CD1c-positive myeloid dendritic cell (primary cell): ENCODE measurements at regions not wholly inside any gene's neighbourhood (a gene's known extent, or its start where the extent isn't known, plus 50 kb on each side); places are given as distances from the start of the nearest gene placed in this dataset.
"Not testable (repeated sequence)": the region's sequence is repeated elsewhere in the genome, so short reads cannot be mapped to it uniquely, and the experiment has no call there.

Source experiments
- DNase-seq: peaks from one replicate; pipeline ENCODE4 v3.0.0-alpha.2; 2016; ENCODE audit errors: extremely low spot score

DNA sequence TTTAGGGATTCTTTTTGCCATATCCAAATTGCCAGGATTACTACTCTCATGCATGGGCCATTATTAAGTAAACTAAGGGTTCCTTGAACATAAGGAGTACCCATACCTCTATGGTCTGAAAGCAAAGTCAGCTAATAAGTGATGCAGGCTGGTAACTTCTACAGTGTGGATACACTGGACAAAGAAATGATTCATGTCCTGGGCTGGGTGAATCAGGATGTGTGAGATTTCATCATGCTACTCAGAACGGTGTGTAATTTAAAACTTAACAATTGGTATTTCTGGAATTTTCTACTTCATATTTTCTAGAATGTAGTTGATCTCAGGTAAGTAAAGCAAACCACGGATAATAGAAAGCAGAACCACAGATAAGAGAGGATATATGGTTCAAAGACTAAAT lies 428.8 kb downstream of the CHSY3 start:
- no peak for DNase-seq

DNA sequence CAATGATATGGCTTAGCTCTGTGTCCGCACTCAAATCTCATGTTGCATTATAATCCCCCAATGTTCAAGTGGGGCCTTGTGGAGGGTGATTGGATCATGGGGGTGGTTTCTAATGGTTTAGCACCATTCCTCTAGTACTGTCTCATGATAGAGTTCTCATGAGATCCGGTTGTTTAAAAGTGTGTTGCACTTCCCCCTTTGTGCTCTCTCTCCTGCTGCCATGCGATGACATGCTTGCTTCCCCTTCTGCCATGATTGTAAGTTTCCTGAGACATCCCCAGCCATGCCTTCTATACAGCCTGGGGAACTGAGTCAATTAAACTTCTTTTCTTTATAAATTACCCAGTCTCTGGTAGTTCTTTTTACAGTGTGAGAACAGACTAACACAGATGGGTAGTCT lies 427.1 kb downstream of the CHSY3 start:
- DNase-seq: no peak

DNA sequence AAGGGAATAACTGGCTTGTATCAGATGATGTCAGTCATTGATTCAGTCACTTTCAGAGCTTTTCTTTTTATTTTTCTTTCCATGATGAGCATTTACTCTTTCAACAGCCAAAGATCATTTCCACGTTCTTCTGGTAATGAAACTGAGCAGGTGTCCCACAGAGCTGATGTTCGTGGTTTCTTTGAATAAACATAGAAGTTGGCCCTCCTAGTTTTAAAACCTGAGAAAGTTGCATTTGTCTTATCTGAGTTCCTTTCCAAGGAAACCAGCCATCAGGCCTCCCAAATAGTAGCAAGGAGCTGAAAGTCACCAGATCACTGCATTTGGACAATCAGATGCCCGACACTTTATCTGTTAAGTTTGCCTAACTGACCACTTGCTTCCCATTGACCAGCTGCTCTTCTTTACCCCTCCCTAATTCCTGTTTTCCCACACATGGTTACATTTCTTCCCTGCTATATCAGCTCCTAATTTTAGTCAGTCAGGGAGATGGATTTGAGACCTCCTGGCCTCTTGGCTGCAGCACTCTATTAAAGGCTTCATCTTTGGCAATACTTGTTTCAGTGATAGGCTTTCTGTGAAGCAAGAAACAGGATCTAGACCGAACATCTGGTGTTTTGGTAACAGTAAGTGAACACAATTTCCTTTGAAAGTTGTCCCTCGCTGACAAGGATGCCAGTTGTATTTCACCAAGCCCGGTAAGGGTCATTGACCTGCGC lies 420.8 kb downstream of the CHSY3 start:
- DNase-seq: no peak

DNA sequence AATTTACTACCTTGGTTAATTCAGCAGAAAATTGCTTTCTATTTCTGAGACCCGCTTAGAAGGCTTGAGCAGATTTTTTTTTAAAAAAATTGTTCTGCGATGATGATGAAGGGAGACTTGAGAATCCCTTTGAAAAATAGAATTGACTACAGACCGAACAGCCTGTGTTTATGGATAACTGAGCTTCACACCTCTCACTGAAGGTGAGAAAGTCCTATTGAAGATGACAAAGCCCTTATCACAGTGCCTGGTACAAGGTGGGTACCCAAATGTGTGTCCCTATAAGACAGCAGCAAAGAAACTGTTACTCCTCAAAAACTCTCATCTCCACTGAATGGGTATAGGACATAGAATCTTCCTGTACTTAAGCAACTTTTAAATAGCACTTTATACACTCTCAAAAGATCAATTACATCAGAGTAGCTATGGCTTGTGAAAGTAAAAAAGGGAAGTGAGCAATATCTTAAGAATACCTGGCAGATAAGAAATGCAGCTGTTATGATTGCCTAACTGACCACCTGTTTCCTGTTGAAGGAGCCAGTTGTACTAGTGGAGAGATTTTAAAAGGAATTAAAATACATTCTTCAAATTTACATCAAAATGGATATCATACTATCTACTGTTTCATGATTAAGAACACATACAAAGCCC lies 419.7 kb downstream of the CHSY3 start:
- DNase-seq: no peak

DNA sequence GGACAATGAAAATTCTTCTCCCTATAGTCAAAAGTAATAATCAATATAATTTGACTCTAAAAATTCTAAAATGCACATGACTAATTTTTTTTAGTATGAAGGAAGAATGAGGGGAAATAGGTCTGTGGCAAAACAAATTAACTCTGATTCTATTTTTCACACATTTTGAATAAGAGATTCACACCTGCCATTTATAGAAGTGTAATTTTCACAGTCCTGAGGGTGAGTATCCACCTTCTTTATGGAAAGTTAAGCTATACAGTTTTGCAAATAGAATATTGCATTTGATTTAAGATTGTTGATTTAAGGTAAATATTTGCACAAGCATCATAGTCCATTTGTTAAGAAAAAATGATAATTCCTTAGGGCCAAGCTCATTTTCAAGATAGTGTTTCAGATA lies 417.7 kb downstream of the CHSY3 start:
- no peak for DNase-seq

DNA sequence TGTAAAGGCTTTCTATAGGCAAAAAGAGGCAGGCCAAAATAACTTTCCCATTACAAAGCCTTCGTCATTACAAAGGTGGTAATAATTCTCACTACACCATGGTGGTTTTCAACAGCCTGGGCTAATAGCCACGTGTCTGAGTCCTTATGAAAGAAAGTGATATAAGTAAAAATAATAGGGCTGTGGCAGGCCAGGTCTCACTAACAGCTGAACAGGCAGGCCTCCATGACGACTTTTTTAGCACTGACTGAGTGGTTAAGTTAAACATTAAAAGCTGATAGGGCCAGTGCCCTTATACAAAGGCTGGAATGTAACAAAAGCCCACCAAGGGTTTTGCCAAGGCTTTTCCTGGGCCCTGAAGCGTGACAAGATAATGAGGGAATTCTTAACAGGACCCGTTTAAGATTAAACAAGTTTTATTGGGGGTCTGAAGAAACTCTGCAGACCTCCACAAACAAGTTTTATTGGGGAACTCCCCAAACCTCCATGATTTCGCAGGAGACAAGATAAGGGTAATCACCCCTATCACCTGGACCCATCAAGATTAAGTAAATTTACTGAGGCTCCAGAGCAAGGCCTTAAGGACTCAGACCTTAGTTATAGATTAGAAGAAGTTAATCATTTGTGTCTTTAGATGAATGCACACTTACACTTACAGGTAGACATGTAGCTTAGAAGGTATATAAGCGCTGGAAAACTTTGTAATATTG lies 412.9 kb downstream of the CHSY3 start:
- no peak for DNase-seq

DNA sequence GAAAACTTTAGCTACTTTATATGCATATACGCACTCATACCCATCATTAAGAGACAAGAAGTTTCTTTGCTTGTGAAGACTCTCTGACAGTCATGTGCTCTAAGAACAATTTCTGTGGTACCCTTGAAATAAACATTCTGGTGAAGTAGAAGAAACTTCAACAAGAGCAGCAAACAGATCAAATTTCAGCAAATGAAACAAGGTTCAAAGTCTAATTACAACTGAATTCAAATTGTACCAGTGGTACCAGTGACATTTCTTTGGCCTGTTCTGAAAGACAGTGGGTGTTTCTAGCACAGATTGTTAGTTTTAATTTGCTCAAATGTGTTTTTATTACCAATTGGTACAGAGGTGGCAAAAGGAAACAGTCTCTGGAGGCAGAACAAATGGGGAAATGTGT lies 391.0 kb downstream of the CHSY3 start:
- DNase-seq: no peak

DNA sequence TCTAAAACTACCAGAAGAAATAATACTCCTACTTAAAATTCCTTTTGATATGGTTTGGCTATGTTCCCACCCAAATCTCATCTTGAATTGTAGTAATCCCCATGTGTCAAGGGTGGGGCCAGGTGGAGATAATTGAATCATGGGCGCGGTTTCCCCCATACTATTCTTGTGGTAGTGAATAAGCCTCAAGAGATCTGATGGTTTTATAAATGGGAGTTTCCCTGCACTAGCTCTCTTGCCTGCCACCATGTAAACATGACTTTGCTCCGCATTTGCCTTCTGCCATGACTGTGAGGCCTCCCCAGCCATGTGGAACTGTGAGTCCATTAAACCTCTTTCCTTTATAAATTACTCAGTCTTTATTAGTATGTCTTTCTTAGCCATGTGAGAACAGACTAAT lies 390.5 kb downstream of the CHSY3 start:
- not testable (repeated sequence) for DNase-seq

DNA sequence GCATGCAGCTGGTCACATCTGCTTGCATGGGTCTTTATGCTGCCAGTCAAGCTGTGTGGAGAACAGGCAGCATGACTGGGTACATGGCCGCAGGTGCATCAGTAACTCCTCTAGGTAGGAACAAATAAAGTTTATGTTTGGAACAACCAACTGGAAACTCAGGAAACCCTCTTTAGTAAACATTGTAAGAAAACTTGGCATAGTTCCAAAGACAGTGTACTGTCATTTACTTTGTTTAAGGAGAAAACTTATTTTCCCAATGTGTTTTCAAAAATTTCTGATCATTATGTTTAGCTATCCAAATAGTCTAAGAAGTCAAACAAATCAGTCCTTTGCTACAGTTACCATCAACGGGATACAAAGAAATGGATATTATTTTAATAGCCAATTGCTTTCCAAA lies 386.0 kb downstream of the CHSY3 start:
- DNase-seq: no peak

DNA sequence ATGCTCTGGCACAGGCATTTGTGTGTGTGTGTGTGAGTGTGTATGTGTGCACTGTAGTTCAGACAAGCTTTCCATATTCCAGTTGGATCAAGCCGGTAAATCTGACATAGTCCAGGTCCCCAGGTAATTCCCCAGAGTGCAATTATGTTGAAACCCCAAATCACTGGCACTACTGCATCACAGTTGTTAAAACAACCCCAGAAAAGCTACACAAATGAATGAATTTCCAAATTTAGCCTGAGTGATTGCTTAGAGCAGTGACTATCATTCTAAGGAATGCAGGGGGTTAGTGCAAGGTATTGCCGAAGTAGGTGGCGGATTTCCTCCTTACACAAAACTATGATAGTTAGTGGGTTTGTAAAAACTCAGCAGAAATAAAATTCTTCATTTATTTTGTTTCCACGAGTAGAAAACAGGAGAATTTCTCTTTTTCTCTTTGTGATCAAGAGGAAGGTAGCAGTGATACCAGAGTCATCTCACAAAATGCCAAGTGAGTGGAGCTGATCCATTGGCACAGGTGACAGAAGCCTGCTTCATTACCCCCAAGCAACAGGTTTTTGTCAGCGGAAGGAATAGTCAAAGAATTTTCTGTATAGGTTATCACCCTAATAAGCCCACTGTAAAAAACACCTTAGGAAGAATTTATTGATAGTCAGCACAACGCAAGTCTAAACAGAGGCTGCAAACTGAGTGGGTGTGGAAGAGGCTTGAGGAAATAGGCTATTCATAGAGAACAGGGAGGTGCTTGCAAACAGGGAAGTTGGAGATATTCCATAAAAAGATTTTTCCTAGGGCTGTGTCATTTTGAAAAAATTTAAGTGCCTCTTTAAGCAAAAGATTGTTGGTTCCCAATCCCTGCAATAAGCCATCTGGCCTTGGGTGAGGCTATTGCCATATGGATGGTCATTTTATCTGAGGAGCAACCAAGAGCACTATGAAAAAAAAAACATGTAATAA lies 385.1 kb downstream of the CHSY3 start:
- DNase-seq: peak; percentile 2

DNA sequence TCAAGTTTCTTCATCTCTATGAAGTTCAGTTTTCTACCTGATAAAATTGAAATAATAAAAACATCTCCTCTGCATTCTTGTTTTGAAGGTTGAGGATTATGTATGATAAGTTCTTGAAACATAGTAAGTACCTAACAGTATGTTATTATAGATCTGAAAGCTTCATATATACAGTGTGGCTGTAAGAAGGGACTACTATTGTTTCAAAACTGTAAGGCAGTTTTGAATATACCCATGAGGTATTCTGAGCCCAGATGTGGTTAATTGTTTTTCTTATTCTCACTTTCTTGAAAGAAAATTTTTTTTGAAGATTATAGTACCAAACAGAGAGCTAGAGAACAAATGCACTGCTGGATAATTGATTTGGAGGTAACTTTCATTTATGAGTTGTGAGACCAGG lies 383.2 kb downstream of the CHSY3 start:
- DNase-seq: no peak

DNA sequence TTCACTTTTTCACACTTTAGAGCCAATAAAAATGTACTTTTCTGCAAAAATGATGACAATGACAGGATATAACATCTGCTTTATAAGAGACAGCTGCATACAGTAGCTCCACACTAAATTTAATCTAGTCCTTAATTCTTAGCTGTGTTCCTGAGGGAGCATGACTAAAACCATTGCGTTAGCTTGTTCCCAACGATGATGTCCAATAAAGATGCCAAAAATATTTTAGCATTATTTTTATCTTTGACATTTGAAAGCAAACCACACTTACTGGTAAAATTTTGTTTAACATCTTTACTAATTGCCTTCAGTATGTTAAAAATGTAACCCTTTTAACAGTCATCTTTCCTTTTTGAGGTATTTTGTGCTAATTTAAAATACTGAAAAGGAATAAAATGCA lies 382.7 kb downstream of the CHSY3 start:
- no peak for DNase-seq

DNA sequence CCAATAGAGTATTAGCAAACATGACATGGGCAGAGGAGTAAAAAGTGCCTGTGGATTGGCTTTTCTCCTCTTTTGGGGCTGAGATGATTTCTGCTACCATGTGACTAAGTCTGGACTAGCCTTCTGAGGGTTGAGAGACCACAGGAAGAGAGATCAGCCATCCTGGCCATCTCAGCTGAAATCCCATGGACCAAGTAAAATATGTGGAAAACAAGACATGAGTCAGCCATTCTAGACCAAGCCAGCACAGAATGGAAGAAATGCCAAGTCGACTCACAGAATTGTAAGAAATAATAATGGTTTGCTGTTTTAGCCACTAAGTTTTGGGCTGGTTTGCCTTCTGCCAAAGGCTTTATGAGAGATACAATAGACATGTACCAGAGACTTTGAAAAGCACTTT lies 377.8 kb downstream of the CHSY3 start:
- DNase-seq: no peak

DNA sequence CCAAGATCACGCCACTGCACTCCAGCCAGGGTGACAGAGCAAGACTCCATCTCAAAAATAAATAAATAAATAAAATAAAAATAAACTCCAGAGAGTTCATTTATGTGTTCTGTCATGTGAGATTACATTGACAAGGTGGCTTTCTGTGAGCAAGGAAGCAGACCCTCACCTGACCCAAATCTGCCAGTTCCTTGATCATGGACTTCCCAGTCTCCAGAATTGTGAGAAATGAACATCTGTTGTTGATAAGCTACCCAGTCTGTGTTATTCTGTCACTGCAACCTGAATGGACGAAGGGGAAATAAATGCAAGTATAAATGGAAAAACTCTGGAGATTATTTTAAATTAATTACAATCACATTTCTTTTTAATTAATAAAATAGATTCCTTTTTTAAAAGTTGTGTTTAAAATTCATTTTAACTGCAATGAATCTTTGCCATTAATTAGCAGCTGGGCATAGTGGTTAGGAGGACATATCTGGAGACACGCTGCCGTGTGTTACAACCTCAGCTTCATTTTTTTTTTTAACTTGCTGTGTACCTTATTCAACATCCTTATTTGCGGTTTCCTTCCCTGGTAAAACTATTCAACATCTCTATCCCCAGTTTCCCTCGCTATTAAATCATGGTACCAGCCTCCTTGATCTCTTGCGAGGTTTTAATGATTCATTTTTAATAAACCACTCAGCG lies 376.4 kb downstream of the CHSY3 start:
- DNase-seq: no peak

DNA sequence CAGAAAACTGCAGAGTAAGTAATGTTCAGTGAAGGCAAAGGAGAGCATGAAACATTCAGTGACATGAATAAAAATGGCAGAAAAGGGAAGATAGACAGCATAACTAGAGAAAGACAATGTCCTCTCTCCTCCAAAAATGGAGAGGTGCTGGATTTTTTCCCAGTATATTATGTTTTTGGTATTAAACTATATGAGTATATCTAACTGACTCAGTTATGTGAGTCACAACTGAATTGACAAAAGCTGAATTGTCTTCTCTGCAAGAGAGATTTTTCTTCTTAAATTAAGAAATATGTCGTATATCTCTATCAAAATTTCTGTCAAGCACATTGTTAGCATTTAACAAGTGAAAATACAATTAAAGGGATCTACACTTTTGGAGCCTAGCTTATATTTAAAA lies 375.1 kb downstream of the CHSY3 start:
- DNase-seq: no peak

DNA sequence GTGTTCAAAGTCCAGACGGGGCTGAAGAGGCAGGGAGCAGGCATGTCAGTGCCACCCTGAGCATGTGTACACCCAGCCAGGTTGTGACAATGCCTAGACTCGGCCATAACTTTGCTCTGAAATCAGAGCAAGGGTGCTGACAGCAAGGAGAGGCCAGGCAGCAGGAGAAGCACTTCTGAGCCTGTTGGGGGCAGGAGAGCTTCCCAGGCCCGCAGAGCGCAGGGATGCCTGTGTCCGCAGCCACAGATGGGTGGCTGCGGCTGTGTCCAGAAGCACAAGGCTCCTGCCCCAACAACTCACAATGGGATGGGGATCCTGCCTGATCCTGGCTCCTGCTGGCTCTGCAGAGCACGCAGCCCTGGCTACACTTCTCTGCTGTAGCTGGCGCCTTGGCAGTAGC lies 373.9 kb downstream of the CHSY3 start:
- no peak for DNase-seq

DNA sequence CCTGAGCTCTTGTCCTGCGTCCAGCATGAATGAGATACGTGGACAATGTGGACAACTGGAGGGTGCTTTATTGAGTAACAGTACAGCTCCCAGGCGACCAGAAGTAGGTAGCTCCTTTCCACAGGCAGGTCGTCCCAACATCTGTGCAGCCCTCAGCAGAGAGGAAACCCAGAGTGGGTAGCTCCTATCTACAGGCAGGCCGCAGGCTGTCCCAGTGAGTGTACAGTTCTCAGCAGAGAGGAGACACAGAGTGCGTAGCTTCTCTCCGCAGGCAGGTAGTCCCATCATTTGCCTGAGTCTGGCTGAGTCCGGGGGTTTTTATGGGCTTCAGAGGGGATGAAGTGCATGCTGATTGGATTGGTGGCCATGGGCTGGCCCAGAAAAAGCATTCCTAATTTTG lies 373.3 kb downstream of the CHSY3 start:
- no peak for DNase-seq

DNA sequence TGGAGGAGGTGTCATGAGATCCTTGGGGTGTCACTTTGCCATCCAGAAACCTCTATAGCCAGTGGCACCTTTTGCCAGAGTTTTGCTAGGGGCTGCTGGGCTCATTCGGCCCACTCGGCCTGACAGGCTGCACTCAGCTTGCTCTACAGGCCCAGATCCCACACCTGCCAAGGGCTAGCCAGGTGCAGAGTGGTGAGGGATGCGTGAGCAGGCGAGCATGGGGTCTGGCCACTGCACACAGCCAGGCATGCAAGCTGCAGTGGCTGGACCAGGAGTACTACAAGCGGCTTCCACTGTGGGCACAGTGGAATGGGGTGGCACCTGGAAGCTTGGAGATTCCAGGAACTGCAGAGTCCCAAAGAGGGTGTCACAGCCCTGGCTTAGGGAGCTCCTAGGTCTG lies 372.7 kb downstream of the CHSY3 start:
- DNase-seq: no peak

DNA sequence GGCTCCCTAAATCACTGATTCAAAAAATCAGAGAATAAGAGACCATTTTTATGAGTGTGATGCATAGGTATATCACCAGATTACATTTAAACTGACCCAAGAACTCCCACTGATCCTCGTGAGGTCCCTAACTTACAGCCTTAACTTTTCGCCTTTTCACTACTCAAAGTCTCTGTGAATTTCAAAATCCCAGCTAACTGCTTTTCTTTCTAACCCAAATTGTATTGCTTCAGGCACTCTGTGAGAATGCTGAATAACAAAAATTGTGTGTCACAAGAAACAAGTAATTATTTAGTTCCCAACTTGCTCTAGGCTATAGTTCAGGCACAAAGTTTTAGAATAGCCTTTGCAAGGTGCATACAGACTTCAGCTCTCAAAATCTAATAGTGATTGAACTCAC lies 368.6 kb downstream of the CHSY3 start:
- no peak for DNase-seq

DNA sequence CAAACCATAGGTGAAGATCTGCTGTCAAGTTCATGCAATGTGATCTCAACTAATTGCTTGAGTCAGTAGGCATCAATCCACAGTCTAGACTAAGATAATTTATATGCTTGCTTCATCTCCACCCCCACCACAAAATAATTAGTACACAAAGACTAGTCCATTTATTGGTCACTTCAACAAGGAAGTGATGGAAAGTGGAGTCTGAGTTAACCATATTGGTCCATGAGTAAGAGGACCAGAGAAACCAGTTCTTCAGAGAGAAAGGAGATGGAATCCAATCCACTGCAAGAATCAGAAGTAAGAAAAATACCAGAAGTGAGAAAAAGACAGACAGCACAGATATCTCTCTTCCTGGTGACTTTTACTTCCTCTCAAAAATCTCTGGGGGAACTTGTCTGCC lies 366.5 kb downstream of the CHSY3 start:
- DNase-seq: no peak

DNA sequence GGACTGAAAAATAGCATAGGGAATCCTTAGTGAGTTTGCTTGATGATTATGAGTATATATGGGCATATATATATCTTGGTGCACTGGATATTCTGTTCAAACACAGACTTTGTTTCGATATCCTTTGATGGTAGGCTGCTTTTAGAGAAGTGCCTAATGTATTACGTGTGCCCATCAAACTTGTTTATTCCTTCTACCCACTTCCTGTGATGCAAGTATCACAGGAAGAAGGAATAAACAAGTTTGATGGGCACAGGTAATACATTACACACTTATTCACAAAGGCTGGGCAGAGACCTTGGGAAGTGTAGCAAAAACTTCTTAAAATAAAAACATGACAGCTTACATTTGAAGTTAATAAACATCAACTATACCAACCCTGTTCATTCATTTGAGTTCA lies 364.2 kb downstream of the CHSY3 start:
- DNase-seq: no peak

DNA sequence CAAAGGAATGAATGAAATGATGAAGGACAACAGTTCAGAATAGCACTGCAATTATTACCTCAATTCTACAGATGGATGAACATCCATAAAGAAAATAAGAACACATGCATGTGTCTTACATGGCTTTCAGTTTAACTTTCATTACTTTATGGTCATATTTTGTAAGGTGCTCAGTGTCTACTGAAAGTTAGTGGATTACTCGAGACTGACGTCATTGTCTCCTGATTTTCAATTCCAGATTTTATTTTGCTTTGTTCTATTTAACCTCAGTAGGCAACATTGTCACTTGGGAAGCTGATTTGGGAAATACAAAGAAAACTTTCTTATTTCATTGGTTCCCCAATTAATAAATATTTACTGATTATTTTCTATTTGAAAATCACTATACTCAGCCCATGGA lies 363.7 kb downstream of the CHSY3 start:
- DNase-seq: no peak
